GM10266 (cell line): ENCODE measurements at regions not wholly inside any gene's neighbourhood (a gene's known extent, or its start where the extent isn't known, plus 50 kb on each side); places are given as distances from the start of the nearest gene placed in this dataset.
A peak's percentile ranks its signal among the peaks of the same experiment; 100 is the strongest.

Experiments used
- DNase-seq: peaks from one replicate; pipeline ENCODE4 v3.0.0; 2012; ENCODE audit errors: extremely low spot score
- CTCF ChIP-seq: IDR thresholded peaks from 2 replicates; pipeline ENCODE4 v1.5.1; 2012; ENCODE audit warnings: mild to moderate bottlenecking, low read depth; ENCODE audit not compliant: control insufficient read depth, insufficient read depth; ENCODE audit errors: missing control alignments

- no peak for DNase-seq
- TF ChIP-seq CTCF, result no peak
Measured at GRCh38 chr6:14874975-14875480, 370.8 kb upstream of the JARID2 start.

GRCh38 chr6:14875481-14876063, 370.3 kb upstream of the JARID2 start:
- TF ChIP-seq CTCF, result no peak
- DNase-seq, result peak; percentile 70

GRCh38 chr6:14876778-14877613, 368.9 kb upstream of the JARID2 start:
- peak; percentile 62 for DNase-seq
- no peak for TF ChIP-seq CTCF

- DNase-seq, result no peak
- no peak for TF ChIP-seq CTCF
Measured at GRCh38 chr6:14877758-14878157, 368.1 kb upstream of the JARID2 start.

- DNase-seq, result no peak
- no peak for TF ChIP-seq CTCF
Measured at GRCh38 chr6:14880052-14880451, 365.8 kb upstream of the JARID2 start.

GRCh38 chr6:14880677-14881076, 365.2 kb upstream of the JARID2 start:
- no peak for DNase-seq
- no peak for TF ChIP-seq CTCF

- no peak for TF ChIP-seq CTCF
- no peak for DNase-seq
Measured at GRCh38 chr6:14881398-14881797, 364.5 kb upstream of the JARID2 start.
